ENCODE measurements at regions not wholly inside any gene's neighbourhood (a gene's known extent, or its start where the extent isn't known, plus 50 kb on each side); places are given as distances from the start of the nearest gene placed in this dataset.

DNA sequence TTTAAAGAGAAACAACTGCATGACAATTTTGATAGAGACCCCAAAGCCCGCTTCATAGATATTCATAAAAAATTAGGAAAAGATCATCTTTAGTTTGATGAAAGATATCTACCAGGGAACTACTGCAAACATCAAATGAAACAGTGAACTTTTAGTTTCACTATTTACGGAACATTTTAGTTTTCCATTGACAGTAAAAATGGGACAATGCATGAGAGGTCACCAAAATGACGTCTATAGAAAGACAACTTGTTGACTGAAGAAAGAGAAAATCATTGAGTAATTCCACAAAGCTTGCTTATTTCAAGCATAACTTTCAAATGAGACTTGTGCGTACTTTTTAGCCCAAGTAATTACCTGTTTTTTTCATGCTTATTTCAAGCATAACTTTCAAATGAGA lies 411.4 kb downstream of the HLX start:
- H3K9me3 Mint-ChIP-seq: no peaks in the 10 kb centered on the region
- H3K36me3 Mint-ChIP-seq: no peaks in the 10 kb centered on the region
- DNase-seq (ENCODE audit: low spot score in 2 of 2) (no peak), ATAC-seq (no peak)
- no peak overlapping the region for H3K27ac Mint-ChIP-seq

- Mint-ChIP-seq H3K36me3 (no peaks in the 10 kb centered on the region), H3K9me3 (no peaks in the 10 kb centered on the region), H3K27ac (no peak overlapping the region)
- ATAC-seq: no peak
- no peak for DNase-seq (ENCODE audit: low spot score in 2 of 2)
Observed at GRCh38 chr1:221291113-221291512, 411.9 kb downstream of the HLX start.

GRCh38 chr1:221292652-221293051 lies 413.4 kb downstream of the HLX start:
- Mint-ChIP-seq H3K27ac (no peak overlapping the region), H3K9me3 (no peaks in the 10 kb centered on the region), H3K36me3 (no peaks in the 10 kb centered on the region)
- DNase-seq (ENCODE audit: low spot score in 2 of 2): no peak
- no peak for ATAC-seq

DNA sequence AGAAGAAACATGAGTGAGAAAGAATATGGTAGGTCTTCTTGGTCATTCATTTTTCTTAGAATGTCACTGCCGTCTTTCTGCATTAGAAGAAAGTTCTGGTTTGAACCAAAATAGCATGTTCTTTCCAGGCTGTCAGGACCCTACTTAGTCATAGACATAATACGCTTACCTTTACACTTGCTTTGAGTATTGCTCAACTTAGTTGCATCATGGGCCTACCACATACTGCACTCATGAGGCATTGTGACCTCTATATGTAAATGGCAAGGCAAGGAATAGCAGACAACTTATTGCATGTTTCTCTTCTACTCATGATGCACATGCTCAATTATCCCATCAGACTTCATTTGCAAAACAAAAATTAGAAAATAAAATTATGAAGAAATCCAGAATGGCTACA lies 415.0 kb downstream of the HLX start:
- DNase-seq (ENCODE audit: low spot score in 2 of 2) (no peak), ATAC-seq (no peak)
- H3K36me3 Mint-ChIP-seq: no peaks in the 10 kb centered on the region
- H3K9me3 Mint-ChIP-seq: no peaks in the 10 kb centered on the region
- no peak overlapping the region for H3K27ac Mint-ChIP-seq

GRCh38 chr1:221302357-221302756 lies 423.1 kb downstream of the HLX start:
- no peaks in the 10 kb centered on the region for H3K9me3 Mint-ChIP-seq

GRCh38 chr1:221302810-221303209 lies 423.6 kb downstream of the HLX start:
- no peaks in the 10 kb centered on the region for H3K9me3 Mint-ChIP-seq
- DNase-seq (ENCODE audit: low spot score in 2 of 2): no peak
- no peak overlapping the region for H3K27ac Mint-ChIP-seq
- ATAC-seq: no peak
- H3K36me3 Mint-ChIP-seq: no peaks in the 10 kb centered on the region

More at GRCh38 chr1:221302357-221302756, 423.1 kb downstream of the HLX start:
- DNase-seq (ENCODE audit: low spot score in 2 of 2) (no peak), ATAC-seq (no peak)
- H3K27ac Mint-ChIP-seq: no peak overlapping the region
- no peaks in the 10 kb centered on the region for H3K36me3 Mint-ChIP-seq

DNA sequence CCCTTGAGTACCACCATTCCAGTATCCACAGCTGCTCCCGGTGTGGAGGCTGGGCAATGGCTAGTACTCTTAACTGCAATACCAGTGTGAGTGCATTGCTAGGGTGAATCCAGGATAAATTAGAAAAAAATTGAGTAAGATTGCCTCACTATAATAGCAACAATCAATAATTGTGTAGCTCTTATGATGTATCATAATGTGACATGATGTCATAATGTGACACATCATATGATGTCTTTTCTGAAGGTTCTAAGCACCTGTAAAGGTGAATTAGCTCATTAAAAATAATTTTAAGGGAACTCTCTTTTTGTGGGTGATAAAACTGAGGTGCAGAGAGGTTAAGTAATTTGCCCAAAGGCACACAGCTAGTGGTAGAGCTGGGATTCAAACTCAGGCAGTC lies 424.4 kb downstream of the HLX start:
- DNase-seq (ENCODE audit: low spot score in 2 of 2) (no peak), ATAC-seq (no peak)
- no peaks in the 10 kb centered on the region for H3K36me3 Mint-ChIP-seq
- peaks cover 0 to under 1% of the 10 kb centered on the region in 2 donors for H3K9me3 Mint-ChIP-seq
- H3K27ac Mint-ChIP-seq: no peak overlapping the region

DNA sequence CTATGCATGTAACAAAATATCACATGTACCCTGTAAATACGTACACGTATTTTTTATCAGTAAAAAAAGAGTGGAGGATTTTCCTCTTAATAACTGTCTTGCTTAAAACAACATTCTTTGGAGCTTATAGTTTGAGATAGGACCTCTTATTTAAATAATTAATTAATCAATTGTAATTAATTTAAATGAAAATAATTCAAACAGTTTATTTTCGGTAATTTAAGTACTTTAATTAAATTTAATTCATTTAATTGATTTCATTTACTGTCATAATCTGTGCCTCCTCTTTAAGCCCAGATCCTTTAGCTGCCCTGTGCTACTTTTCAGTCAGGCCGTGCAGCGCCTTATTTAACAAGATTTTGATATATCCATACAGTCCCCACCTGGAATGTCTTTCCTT lies 427.0 kb downstream of the HLX start:
- H3K36me3 Mint-ChIP-seq: no peaks in the 10 kb centered on the region
- no peak for ATAC-seq
- peaks cover 0 to 6% of the 10 kb centered on the region in 2 donors for H3K9me3 Mint-ChIP-seq
- DNase-seq (ENCODE audit: low spot score in 2 of 2): no peak
- no peak overlapping the region for H3K27ac Mint-ChIP-seq

- Mint-ChIP-seq H3K9me3 (peaks cover 0 to 6% of the 10 kb centered on the region in 2 donors), H3K36me3 (no peaks in the 10 kb centered on the region), H3K27ac (no peak overlapping the region)
- ATAC-seq: no peak
- no peak for DNase-seq (ENCODE audit: low spot score in 2 of 2)
Observed at GRCh38 chr1:221308534-221309511, 429.6 kb downstream of the HLX start.

DNA sequence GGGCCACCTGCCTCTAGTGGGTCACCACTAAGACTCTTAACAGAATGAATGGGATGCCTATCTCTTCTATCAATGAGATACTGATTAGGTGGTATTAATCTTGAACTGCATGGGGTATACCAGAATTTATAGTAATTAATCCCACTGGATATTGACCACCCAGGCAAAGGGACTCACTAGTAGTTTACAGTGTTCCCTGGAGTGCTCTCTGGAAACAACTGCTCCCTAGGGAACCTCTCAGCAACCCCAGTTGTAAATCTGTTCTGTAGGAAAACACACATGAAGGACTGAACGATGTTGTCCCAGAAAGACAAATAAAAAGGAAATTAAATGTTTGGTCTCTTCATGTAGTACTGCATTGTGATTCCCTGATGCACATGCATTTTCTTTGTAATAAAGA lies 430.5 kb downstream of the HLX start:
- DNase-seq (ENCODE audit: low spot score in 2 of 2): no peak
- H3K27ac Mint-ChIP-seq: no peak overlapping the region
- no peak for ATAC-seq
- peaks cover 0 to 6% of the 10 kb centered on the region in 2 donors for H3K9me3 Mint-ChIP-seq
- H3K36me3 Mint-ChIP-seq: no peaks in the 10 kb centered on the region

DNA sequence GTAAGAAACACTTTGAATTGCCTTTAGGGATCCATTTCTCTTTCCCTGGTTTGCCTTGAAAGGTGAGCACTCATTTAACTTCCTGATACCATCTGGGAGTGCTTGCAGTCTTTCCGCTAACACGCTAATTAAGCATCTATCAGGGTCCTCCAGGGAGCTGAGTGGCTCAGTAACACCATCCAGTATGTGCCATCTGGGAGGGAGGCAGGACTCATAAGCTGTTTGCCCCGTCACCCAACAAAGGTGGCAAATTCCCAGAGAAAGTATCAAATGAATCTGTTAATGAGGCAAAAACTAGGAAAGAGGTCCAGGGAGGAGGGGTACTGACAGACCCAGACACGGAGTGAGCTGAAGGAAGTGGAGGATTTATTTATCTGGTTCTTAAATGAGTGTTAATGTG lies 430.9 kb downstream of the HLX start:
- DNase-seq (ENCODE audit: low spot score in 2 of 2) (no peak), ATAC-seq (no peak)
- Mint-ChIP-seq H3K27ac (no peak overlapping the region), H3K36me3 (no peaks in the 10 kb centered on the region), H3K9me3 (peaks cover 0 to 6% of the 10 kb centered on the region in 2 donors)

- ATAC-seq (no peak), DNase-seq (ENCODE audit: low spot score in 2 of 2) (no peak)
- H3K36me3 Mint-ChIP-seq: no peaks in the 10 kb centered on the region
- no peak overlapping the region for H3K27ac Mint-ChIP-seq
- no peaks in the 10 kb centered on the region for H3K9me3 Mint-ChIP-seq
Observed at GRCh38 chr1:221315330-221315729, 426.6 kb downstream of the DUSP10 start.

- Mint-ChIP-seq H3K27ac (peak overlapping the region in 1 of 2 donors; percentile 47), H3K36me3 (no peaks in the 10 kb centered on the region), H3K9me3 (no peaks in the 10 kb centered on the region)
- DNase-seq (ENCODE audit: low spot score in 2 of 2) (no peak), ATAC-seq (no peak)
Observed at GRCh38 chr1:221316491-221317056, 425.3 kb downstream of the DUSP10 start.

- Mint-ChIP-seq H3K9me3 (no peaks in the 10 kb centered on the region), H3K27ac (no peak overlapping the region), H3K36me3 (no peaks in the 10 kb centered on the region)
- ATAC-seq (no peak), DNase-seq (ENCODE audit: low spot score in 2 of 2) (no peak)
Observed at GRCh38 chr1:221317537-221317936, 424.4 kb downstream of the DUSP10 start.

DNA sequence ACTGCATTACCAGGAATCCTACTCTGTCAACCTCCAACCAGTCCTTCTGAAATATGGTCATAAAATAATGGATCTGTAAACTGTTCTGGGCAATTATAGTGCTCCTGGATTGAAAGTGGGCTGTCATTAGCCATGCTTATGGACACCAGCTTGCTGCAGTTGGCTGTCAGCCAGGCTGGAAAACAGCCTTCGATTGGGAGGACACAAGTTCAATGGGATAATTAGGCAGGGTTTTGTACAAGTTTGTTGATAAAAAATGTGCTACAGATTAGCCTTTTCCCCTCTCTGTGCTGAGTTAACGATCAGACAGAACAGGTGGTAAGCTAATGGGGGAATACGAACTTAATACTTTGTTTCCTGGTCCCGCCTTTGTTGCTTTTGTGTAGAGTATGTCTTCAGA lies 413.9 kb downstream of the DUSP10 start:
- ATAC-seq: no peak
- Mint-ChIP-seq H3K36me3 (peaks cover 0 to 7% of the 10 kb centered on the region in 2 donors), H3K9me3 (peaks cover 12 to 14% of the 10 kb centered on the region in 2 donors), H3K27ac (no peak overlapping the region)
- DNase-seq (ENCODE audit: low spot score in 2 of 2): no peak

DNA sequence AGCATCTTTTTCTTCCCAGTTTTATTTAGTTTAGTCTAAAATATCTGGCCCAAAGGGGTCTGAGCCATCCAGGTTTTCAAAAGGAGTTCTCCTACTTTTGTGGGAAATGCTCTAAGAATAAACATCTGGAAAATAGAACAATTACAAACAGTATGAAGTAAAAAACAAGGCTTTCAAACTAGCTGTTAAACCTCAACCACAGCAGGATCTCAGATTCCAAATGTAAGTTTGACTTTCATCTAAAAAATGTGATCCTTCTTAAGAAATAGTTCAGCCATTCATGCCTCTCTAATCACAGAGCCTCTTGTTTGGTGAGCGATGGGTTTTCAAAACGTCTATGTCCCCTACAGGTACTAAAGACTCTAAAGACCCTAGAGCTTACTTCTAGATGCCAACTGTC lies 413.5 kb downstream of the DUSP10 start:
- Mint-ChIP-seq H3K9me3 (peaks cover 12 to 14% of the 10 kb centered on the region in 2 donors), H3K27ac (no peak overlapping the region), H3K36me3 (peaks cover 0 to 7% of the 10 kb centered on the region in 2 donors)
- no peak for DNase-seq (ENCODE audit: low spot score in 2 of 2)
- no peak for ATAC-seq

DNA sequence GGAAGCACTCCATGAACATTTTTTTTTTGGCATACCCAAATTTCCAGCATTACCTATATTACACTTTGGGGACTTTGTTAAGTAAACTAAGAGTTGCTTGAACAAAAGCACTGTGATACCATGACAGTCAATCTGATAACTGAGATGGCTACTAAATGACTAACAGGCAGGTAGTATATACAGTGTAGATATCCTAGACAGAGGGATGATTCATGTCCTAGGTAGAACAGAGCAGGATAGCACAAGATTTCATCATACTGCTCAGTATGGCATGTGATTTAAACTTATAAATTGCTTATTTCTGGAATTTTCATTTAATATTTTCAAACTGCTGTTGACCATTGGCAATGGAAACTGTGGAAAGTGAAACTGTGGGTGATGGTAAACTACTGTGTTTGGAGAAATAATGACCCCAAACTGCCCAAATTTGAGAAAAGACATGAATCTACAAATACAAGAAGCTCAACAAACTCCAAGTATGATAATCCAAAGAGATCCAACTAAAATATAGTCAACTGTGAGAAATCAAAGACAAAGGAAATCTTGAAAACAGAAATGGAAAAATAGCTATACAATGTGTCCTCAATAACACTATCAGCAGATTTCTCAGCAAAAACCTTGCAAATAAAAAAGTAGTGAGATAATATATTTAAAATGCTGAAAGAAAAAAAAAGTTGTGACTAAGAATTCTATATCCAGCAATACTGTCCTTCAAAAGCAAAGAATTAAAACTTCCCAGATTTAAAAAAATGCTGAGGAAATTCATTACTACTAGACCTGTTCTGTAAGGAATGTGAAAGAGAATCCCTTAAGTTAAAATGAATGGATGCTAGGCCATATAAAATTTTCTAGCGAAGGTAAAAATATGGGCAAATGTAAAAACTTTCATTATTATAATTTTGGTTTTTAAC lies 410.4 kb downstream of the DUSP10 start:
- H3K27ac Mint-ChIP-seq: no peak overlapping the region
- H3K9me3 Mint-ChIP-seq: peaks cover 12 to 18% of the 10 kb centered on the region in 2 donors
- ATAC-seq (peak in 1 of 2 donors; percentile 52), DNase-seq (ENCODE audit: low spot score in 2 of 2) (no peak)
- H3K36me3 Mint-ChIP-seq: peaks cover 0 to 7% of the 10 kb centered on the region in 2 donors
